ENCODE measurements at regions not wholly inside any gene's neighbourhood (a gene's known extent, or its start where the extent isn't known, plus 50 kb on each side); places are given as distances from the start of the nearest gene placed in this dataset.

DNA sequence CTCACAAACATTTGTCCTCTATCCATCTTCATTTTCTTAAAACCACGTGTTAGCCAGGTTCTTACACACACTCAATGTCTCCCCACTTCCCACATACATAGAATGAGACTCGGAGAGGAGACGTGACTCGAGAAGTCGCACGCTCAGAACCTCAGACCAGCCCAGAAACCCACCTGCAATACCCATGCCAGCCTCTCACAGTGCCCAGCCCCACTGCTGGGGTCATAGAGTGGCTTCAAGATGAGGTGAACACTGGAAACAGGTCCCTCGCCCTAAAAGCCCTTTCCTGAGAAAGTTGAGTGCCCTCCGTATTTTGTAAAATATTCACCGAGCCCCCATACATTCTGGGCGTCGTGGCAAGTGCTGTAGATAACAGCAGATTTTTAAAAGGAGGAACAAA, 487.4 kb downstream of the EIPR1 start:
- DNase-seq, result no peak

DNA sequence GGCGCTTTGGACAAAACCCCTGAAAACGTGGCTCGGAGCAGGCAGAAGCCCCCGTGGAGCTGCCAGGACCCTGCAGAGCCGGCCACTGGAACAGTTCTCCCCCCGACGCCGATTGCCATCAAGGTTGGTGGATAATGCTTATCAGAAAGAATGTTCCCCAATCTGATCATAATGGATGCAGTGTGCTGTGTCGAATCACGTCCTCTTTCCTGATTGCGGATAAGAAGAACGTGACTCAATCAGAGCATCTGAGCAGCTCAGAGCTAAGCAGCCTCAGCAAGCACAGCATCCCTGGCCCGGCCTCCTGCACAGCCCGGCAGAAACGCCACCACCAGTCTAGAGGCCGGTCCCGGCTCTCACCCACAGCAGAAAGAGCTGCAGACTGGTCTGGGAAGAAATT, 488.0 kb downstream of the EIPR1 start:
- DNase-seq, result no peak

DNA sequence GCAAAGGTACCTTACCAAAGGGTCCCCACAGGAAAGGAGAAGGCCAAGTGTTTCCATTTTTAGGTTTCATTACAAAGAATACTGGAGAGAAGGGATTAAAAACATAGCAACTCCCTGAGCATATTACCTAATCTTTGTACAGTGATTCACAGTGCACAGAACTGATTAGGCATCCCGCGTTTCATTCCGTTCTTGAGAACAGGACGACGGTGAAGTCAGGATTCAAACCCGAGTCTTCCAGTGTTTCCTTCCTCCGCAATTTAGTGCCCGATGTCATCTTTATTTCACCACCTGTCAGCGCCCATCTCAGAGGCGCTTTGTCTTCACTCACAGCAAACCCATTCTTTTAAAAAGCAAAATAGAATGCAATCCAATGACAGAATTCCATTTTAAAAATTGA, 488.5 kb downstream of the EIPR1 start:
- no peak for DNase-seq

DNA sequence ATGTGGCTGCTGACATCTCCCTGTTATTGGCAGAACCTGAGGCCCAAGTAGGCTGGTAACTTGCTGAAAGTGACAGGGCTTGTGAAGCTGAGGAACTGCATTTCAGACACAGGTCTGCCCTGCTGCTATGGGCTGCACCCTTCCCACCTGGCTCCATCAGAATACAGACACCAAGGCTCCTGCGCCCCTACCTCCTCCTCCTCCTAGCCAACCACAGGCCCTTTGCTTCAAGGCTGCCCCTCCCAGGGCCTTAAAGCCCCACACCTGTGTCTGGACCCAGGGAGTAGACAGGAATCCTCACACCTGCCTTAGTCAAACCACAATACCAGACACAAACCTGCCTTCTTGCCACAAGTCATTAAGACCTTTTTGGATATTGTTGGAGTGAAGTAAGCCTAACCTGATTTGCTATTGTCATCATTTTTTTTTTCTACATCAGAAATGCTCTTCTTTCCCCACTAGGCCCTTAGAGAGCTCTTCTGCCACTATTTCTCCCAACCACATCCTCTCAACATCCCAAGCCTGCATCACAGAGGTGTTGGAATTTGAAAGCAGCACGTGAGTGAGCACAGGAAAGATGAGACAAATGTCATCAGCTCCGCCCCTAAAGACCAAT, 489.7 kb downstream of the EIPR1 start:
- no peak for DNase-seq

DNA sequence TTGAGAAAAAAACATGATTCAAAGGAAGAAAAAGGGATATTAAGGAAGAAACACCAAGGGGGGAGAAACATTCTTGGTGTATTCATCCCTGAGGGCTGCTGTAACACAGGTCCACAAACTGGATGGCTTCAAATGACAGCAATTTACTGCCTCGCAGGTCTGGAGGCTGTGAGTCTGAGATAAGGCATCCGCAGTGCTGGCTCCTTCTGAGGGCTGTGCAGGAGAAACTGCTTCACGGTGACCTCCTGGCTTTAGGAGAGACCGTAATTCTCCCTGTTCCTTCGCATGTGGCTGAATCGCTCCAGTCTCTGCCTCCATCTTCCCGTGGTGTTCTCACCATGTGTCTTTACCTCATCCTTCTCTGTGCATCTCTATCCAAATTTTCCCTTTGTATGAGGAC, 490.7 kb downstream of the EIPR1 start:
- DNase-seq, result no peak

DNA sequence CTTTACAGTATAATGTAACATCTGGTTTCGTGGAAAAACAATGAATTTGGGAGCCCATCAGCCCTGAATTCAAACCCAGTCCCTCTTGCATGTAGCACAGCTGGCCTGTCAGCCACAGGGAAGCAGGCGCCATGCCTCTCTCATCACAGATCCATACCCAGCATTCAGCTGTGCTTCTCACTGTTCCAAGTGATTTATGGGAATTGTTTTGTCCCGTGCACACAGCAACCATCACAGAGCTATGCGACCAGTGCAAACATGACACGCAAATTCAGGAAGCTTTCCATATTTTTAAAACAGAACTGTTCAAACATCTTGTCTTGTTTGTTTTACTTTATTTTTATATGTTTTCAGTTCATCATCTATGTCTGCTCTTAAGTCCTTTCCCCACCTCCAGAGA, 496.1 kb downstream of the EIPR1 start:
- no peak for DNase-seq

DNA sequence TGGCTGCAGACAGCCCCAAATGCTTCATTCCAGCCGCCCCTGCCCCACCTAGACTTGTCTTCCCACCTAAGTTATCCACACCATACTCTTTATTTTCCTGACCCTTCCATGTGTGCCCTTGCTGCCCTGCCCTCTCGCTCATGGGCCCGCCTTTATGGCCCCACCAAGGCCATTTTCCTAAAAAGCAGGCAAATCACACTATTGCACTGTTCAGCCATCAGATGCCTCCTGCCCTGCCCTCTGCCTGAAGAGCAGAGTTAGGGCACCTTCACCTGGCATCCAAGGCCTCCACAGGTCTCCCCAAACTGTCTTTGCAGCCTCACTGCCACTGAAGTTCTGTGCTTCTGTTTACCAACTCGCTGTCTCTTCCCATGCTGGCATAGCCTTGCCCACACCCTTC, 496.7 kb downstream of the EIPR1 start:
- no peak for DNase-seq

DNA sequence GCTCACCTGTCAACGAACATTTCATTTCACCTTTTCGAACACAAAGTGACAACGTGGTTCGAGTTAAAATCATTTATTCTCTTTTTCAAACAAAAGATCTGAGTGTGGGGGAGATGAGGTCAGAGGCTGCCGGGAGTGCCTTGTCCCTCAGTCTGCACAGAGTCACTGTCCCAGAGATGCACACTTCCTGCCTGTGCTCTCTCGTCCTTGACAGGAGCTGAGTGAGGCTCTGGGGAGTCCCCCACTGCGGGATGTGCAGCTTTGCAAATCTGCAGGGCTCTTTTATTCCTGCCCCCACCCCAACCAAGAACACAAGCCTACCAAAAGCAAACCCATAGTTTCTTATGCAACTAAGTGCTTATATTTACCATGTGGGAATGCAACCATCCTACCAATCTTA, 497.8 kb downstream of the EIPR1 start:
- DNase-seq, result no peak

DNA sequence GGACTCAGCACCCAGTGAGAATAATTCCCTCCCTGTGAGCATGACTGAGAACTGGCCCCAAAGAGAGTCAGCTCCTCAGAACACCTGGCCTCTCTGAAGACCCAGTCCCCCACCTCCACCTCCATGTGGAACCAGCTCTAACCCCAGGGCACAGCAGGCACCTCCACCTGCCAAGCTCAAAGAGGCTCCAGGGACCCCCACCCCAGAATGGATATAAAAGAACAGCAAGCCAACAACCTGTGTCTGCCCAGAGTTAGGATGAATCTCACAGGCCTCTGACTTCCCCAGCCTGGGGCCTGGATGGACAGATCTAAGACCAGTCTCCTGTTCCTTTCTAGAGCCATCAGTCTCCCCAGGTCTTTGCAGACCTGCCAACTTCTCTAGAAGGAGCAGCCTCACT, 498.5 kb downstream of the EIPR1 start:
- no peak for DNase-seq

DNA sequence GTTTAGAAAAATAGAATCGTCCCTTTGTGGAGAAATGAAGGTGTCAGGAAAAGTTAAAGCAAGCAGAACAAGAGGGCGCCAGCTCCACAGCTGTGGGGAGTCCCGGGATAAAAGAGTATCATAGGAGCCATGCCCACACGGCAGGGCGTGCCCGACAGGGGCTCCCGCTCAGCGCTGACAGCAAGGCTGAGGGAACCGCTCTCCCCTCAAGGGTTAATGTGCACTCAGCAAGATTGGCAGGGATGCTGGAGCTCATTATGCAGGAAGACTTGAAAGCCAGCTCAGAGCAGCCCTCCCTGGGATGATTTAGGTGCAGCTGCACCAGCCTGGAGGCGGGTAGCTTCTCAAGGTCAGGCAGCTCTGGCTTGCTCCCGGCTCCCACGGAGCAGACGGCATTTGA, 500.2 kb downstream of the EIPR1 start:
- no peak for DNase-seq

DNA sequence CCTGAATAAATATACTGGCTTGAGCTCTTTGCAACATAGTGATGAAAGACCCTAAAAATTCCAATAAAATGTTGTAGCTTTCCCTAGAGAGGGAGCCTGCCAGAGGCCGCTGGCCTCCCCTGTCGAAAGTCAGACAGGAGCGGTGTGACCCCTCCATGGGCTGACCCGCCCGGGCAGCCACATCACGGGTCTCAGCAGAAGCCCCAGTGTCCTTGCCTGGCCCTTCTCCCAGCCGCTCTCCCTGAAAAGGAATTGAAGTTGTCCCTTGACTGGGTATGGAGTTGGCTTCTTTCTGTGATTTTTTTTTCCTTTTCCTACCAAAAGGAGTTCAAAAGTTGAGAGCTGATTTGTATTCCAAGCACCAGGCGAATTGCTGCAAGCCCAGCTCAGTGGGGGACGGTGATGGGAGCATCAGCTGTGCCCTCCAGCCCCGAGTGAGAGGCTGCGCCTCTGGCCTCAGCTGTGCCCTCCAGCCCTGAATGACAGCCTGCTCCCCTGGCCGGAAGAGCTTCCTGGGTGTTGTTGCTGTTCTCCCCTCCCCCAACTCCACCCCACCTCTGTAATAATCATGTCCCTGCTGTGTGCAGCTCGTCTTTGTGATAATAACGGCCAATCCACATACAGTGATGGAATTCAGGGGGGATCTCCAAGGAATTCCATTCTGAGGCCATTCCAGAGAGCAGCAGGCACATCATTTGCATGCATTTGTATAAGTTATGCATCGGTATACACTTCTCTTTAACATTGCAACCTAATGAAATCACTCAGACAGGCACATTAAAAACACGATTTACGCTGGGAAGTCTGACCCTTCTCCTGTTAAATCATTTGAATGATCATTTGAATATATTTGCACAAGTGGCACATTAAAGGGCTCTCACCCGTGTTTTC, 501.0 kb downstream of the EIPR1 start:
- no peak for DNase-seq

DNA sequence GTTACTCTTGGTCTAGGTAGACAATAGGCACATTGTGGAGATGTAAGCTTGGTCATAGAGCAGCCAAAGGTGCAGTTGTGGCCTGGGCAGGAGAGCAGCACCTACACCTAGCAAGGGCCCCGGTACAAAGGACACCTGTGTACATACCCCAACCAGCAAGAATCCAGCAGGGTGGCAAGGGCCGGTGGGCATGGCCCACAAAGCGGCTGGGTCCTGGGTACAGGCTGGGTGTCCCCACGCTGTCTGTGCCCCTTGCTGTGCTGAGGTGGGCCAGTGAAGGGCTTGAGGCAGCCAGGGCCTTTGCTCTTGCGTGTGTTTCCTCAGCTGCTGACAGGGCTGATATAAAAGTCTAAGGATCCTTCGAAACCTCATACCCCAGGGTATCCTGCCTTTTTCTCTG, 501.8 kb downstream of the EIPR1 start:
- DNase-seq, result no peak

DNA sequence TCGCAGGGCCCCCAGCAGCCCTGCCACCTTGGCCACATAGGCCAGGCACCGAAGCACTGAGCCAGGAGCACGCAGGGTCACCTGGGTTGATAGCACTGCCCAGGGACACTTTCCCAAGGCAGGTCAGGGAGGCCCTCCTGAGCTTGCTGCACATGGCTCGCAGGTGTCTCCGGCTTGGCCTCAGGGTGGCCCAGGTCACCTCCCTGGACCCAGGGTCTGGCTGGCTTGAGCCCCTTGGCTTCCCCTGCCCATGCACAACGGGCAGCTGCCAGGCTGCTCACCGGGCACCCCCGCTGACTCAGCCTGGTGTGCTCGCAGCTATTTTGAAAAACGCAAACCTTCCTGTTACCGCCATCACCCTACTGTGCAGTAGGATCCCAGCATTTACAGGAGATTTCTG, 502.3 kb downstream of the EIPR1 start:
- DNase-seq, result no peak

DNA sequence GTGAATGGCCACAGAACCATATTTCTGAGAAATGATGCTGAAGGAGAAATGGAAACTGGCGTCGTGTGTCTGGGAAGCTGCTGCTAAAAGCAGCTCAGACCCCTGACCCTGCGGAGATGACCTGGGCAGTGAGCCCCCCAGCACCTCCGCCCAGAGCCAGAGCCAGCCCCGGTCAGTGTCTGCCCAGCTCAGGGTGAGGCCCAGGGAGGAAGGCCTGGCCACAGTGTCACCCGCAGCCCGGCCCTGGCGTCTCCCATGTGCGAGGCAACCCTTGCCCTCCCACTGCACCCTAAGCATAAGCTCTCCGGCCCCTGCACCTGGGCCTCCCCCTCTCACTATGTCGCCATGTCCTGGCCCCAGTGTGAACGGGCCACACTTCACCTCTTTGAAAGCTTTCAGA, 502.8 kb downstream of the EIPR1 start:
- no peak for DNase-seq

DNA sequence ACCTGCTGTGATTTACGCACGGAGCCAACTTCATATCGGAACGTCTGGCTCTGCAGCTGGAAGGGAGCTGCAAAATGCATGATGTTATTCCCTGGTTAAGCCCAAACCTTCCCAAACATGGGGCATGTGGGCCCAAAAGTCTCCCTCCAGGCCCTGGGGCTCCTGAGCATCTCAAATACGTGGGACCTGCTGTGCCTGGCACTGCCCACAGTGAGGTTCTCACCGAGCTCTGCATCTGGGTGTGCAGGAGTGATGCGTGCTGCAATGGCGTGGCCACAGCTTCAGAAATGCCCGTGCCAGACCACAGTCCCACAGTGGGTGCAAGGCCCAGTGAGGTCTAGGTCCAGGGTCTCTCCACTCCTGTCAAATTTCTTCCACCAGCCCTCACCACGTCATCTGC, 503.3 kb downstream of the EIPR1 start:
- DNase-seq, result no peak

DNA sequence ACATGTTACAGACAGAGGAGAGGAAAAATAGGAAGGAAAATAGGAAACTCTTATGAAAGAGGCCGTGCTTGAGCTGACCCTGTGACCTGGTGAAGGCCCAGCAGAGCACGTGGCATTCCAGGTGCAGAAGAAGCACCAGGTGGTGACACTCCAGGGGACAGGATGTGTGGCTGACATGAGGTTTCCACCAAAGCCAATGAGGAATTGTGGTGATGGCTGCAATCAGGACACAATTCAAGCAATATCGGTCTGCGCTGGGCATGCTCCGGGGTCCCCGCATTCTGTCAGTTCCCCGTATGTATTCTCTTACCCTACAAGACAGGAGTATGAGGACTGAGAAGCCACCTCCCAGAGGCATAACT, 504.2 kb downstream of the EIPR1 start:
- DNase-seq, result no peak

DNA sequence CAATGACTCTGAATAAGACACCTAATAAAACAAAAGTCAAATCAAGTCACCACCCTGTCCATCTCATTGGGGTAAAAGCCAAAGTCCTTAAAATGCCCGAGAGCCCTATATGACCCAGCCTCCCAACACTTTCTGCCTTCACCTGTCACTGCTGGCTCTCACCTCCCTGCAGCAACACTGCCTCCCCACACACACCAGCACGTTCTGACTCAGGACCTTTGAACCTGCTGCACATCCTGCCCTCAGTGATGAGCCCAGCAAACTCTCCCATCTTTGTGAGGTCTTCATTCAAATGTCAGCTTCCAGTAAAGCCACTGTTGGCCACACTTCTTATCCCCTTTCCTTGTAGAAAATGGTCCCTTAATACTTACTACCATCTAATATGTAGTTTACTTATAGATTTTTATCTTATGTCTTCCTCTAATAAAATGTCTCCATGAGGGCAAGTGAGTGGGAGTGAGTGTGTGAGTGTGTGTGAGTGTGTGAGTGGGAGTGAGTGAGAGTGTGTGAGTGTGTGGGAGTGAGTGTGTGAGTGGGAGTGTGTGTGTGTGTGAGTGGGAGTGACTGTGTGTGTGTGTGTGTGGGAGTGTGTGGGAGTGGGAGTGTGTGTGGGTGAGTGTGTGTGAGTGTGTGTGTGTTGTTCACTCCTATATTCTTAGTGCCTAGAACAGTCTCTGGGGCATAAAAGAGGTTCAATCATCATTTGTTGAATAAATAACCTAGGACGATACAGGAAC, 504.7 kb downstream of the EIPR1 start:
- no peak for DNase-seq

DNA sequence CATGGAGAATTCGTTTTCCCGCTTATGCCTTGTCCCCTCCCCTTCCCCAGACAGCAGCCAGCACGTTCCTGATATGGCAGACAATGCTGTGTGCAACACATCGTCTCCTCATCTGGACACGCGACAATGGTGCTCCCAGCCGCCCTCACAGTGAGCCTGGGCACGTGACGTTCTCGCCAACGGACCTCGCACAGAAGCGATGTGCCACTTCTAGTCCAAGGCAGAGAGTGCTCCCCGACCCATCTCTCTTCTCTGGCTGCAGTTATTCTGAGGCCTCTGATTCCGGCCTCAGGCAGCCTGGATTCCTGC, 505.4 kb downstream of the EIPR1 start:
- DNase-seq, result no peak

DNA sequence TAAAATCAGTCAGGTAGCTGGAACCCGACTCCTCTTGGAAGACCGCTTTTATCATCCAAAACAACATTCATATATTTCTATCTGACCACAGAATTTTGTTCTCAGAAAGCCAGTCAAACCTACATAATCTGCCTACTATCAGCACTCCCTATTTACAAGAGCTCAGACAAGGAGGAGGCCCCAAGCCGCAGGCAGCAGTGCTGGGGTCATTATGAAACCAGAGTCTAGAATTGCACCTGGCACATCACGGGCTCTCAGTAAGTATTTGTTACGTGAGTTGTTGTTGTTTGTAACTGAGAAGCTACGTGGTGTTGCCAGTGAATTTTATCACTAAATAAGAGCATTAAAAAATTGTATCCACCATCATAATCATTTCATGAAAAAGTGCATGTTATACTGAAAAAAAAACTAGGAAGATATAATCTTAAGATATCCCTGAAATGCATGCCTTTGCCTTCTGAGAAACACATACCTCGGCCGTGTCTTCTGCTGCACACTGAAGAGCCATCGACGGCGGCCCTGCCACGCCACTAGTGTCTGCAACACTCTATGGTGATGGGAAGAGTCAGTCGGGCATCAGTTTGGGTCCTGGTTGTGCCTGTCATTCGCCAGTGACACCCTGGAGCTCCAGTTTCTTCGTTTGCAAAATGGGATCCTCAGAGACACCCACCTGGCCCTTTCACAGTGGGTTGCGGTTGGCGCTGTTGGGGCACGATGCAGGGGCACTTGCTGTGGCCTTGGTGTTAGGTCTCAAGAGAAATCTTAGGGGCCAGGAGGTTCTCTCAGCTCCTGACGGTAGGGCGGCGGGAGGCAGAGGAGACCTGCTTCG, 505.9 kb downstream of the EIPR1 start:
- no peak for DNase-seq

DNA sequence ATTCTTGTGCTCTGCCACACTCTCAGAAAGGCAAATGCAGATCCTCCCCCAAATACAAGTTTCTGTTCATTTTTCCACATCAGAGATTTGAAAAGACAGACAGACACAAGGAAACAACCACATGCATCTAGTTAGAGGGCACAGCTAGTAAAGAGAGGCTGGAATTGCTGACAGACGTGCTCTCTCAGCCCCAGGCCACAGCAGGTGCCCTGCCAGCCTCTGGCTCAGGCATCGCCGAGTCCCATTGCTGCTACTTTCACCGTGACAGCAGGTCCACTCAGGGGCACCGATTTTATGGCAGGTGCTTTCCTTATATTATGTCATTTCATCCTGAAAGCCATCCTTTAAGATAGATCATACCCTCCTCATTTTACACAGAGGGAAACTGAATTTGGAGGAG, 507.5 kb downstream of the EIPR1 start:
- DNase-seq, result no peak

DNA sequence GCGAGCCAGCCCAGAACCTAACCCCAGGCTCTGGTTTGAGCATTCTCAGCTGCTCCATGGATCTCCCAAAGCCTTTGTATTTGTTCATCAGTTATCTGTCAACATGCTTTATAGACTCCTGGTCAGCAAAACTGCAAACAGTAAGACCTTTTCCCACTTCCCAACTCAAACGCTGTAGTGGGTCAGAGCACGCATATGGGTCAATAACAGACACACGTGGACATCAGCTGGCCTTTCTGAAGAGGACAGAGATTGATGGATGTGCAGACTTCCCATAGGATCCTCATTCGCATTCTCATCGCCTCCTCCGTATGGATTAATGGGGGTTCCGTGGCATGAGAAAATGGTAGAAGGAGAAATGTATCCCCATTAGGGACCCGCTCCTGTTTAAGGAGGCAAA, 508.1 kb downstream of the EIPR1 start:
- no peak for DNase-seq

DNA sequence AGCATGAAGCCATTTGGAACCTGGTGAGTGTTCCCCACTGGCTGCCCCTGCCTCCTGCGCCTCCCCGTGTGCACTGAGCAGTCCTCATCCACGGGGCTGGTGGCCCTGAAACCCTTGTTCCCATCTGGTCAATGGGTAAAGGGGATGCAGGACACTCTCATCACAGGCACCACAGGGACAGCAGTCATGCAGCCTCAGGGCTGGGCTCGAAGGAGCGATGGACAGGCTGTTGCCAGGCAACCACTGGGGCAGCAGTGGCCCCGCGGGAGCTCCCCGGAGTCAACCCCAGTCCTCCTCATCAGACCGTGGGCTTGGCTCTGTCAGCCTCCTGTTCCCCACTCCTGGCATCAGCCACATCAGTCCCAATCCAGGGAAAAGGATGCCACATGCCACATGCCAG, 509.5 kb downstream of the EIPR1 start:
- DNase-seq, result no peak

DNA sequence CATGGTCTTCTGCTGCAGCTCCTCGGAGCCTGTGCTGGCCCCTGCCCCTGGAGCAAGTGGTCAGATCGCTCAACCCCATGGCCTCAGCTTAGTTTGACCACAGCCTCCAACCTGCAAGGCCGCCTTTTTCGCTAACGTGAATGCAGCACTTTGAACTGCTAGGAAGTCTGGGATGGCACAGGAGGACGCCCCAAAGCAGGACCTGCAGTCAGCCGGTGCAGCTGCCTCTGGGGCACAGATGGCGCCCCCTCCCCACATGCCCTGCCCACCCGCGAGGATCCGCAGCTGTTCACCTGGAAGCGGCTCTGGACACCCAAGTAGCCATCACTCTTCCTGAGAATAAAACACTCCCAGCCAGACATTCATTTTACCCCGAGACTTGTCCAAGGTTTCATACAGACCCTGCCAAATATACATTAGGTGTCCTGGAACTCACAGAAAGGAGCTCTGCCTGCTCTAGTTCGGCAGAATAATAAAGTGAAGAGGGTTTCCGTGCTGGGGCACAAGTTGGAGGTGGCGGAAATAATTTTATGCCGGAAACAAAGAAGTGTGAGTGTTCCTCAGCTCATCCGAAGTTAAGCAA, 510.1 kb downstream of the EIPR1 start:
- DNase-seq, result no peak
